ENCODE measurements at regions not wholly inside any gene's neighbourhood (a gene's known extent, or its start where the extent isn't known, plus 50 kb on each side); places are given as distances from the start of the nearest gene placed in this dataset.

- Mint-ChIP-seq H3K9me3 (ENCODE audit: unreplicated experiment) (peaks cover 22% of the 10 kb centered on the region), H3K27me3 (ENCODE audit: insufficient read depth, unreplicated experiment) (peaks cover 19% of the 10 kb centered on the region), H3K4me1 (ENCODE audit: low read depth, unreplicated experiment) (no peaks in the 10 kb centered on the region), H3K4me3 (ENCODE audit: unreplicated experiment) (no peak overlapping the region), H3K36me3 (ENCODE audit: insufficient read depth, unreplicated experiment) (no peaks in the 10 kb centered on the region), H3K27ac (ENCODE audit: unreplicated experiment) (no peak overlapping the region)
- no peaks in the 10 kb centered on the region for H3K36me3 ChIP-seq (ENCODE audit: control insufficient read depth, insufficient read depth, low read length)
- no peaks in the 10 kb centered on the region for H3K4me1 ChIP-seq
- ChIA-PET CTCF (no interaction called here), POLR2A (no interaction called here)
- intact Hi-C loops (cut with micrococcal nuclease; ENCODE audit: unreplicated experiment): loop anchor here (5.0 kb wide), 1 partner anchor 86 kb away; no protein-coding TSS in a partner anchor
- no peaks in the 10 kb centered on the region; the same call in 1 of the 2 replicates for H3K9me3 ChIP-seq
- no peak overlapping the region for H3K4me3 ChIP-seq (ENCODE audit: low read depth, low read length)
- no peaks in the 10 kb centered on the region; the same call in 1 of the 2 replicates for H3K27me3 ChIP-seq (replicated peaks; ENCODE audit: control insufficient read depth, insufficient read depth, low read length)
- BruUV-seq (replicated peaks): no TSS peak
- TF ChIP-seq, protein P1, sequence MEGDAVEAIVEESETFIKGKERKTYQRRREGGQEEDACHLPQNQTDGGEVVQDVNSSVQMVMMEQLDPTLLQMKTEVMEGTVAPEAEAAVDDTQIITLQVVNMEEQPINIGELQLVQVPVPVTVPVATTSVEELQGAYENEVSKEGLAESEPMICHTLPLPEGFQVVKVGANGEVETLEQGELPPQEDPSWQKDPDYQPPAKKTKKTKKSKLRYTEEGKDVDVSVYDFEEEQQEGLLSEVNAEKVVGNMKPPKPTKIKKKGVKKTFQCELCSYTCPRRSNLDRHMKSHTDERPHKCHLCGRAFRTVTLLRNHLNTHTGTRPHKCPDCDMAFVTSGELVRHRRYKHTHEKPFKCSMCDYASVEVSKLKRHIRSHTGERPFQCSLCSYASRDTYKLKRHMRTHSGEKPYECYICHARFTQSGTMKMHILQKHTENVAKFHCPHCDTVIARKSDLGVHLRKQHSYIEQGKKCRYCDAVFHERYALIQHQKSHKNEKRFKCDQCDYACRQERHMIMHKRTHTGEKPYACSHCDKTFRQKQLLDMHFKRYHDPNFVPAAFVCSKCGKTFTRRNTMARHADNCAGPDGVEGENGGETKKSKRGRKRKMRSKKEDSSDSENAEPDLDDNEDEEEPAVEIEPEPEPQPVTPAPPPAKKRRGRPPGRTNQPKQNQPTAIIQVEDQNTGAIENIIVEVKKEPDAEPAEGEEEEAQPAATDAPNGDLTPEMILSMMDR (IDR thresholded peaks at IDR 0.05; ENCODE audit: insufficient read depth in 1 of 2, low read depth in 1 of 2, low read length in 1 of 2, severe bottlenecking in 1 of 2, unreplicated experiment in 1 of 2): no peak
- DNase-seq: no peak
Observed at GRCh38 chr21:32918478-32919120, 107.1 kb upstream of the OLIG2 start.

DNA sequence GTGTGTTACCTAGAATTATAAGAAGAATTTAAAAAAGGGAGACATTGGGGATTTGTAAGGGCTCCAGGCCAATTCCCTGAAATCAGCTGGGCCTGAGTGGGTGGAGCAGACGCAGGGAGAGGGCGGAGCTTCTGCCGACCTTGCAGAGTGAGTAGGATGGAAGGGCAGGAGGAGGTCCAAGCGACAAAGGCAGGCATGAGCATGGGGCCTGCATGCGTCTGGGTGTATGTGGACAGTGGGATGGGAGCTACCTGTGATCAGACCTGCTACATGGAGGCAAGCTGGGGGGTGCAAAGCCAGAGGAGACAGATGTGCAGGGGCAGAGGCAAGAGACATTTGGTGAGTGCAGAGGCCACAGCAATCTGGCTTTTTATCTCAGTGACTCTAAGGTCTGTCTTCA is 105.3 kb upstream of the OLIG2 start:
- intact Hi-C loops (cut with micrococcal nuclease; ENCODE audit: unreplicated experiment): no loop called here
- Mint-ChIP-seq H3K4me3 (ENCODE audit: unreplicated experiment) (no peak overlapping the region), H3K4me1 (ENCODE audit: low read depth, unreplicated experiment) (no peaks in the 10 kb centered on the region), H3K9me3 (ENCODE audit: unreplicated experiment) (peaks cover 40% of the 10 kb centered on the region), H3K27ac (ENCODE audit: unreplicated experiment) (no peak overlapping the region), H3K36me3 (ENCODE audit: insufficient read depth, unreplicated experiment) (no peaks in the 10 kb centered on the region), H3K27me3 (ENCODE audit: insufficient read depth, unreplicated experiment) (peaks cover 13% of the 10 kb centered on the region)
- Histone ChIP-seq H3K4me3 (ENCODE audit: low read depth, low read length) (no peak overlapping the region), H3K9me3 (peaks cover 6% of the 10 kb centered on the region), H3K36me3 (ENCODE audit: control insufficient read depth, insufficient read depth, low read length) (no peaks in the 10 kb centered on the region), H3K27me3 (replicated peaks; ENCODE audit: control insufficient read depth, insufficient read depth, low read length) (no peaks in the 10 kb centered on the region; the same call in 1 of the 2 replicates), H3K4me1 (no peaks in the 10 kb centered on the region)
- DNase-seq: no peak
- POLR2A ChIA-PET: no interaction called here
- no TSS peak for BruUV-seq (replicated peaks)
- CTCF ChIA-PET: no interaction called here
- TF ChIP-seq, protein P1 (IDR thresholded peaks at IDR 0.05; ENCODE audit: insufficient read depth in 1 of 2, low read depth in 1 of 2, low read length in 1 of 2, severe bottlenecking in 1 of 2, unreplicated experiment in 1 of 2): no peak

DNA sequence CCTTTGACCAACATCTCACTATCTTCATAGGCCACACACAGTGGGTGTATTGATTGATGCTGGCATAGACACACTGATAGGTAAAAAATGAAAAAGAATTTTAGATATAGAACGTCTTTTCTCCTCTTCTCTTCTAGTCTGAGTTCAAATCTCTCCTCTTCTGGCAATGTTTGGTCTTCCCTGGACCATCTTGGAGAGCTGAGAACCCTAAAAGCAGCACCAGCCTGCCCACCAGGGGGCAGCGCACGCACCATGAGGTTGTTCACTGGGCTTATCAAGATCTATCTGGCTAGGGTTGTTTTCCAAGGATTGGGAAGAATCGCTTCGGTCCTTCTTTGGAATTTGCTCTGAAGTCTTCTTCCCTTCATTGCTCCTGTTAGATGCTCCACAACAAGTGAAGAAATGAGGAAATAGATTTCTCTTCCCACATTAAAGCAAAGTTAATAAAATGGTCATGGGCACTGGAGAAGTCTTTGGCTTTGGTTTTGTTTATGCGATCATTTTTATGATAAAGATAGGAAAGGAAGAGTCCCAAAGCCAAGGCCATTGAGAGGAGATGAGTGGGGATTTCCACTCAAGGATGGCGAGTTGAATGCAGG is 104.0 kb upstream of the OLIG2 start:
- CTCF ChIA-PET: interaction anchor here (1.2 kb wide), 1 partner anchor 19 kb away, joined by 3 read pairs; no protein-coding TSS in a partner anchor

More for the DNA sequence above, 104.0 kb upstream of the OLIG2 start:
- no TSS peak for BruUV-seq (replicated peaks)
- peaks cover 11% of the 10 kb centered on the region for H3K27me3 Mint-ChIP-seq (ENCODE audit: insufficient read depth, unreplicated experiment)
- H3K4me1 Mint-ChIP-seq (ENCODE audit: low read depth, unreplicated experiment): no peaks in the 10 kb centered on the region
- POLR2A ChIA-PET: no interaction called here
- H3K36me3 Mint-ChIP-seq (ENCODE audit: insufficient read depth, unreplicated experiment): no peaks in the 10 kb centered on the region
- Histone ChIP-seq H3K4me1 (no peaks in the 10 kb centered on the region), H3K4me3 (ENCODE audit: low read depth, low read length) (no peak overlapping the region), H3K27me3 (replicated peaks; ENCODE audit: control insufficient read depth, insufficient read depth, low read length) (no peaks in the 10 kb centered on the region; the same call in 1 of the 2 replicates), H3K36me3 (ENCODE audit: control insufficient read depth, insufficient read depth, low read length) (no peaks in the 10 kb centered on the region), H3K9me3 (peaks cover 9% of the 10 kb centered on the region)
- H3K4me3 Mint-ChIP-seq (ENCODE audit: unreplicated experiment): no peak overlapping the region
- DNase-seq: peak in 1 of 2 experiments; percentile 23
- intact Hi-C loops (cut with micrococcal nuclease; ENCODE audit: unreplicated experiment): no loop called here
- TF ChIP-seq, protein P1 (IDR thresholded peaks at IDR 0.05; ENCODE audit: insufficient read depth in 1 of 2, low read depth in 1 of 2, low read length in 1 of 2, severe bottlenecking in 1 of 2, unreplicated experiment in 1 of 2): peak; percentile 15 to 36
- no peak overlapping the region for H3K27ac Mint-ChIP-seq (ENCODE audit: unreplicated experiment)
- peaks cover 48% of the 10 kb centered on the region for H3K9me3 Mint-ChIP-seq (ENCODE audit: unreplicated experiment)
